Neural cell (in vitro differentiated cells): ENCODE measurements at regions not wholly inside any gene's neighbourhood (a gene's known extent, or its start where the extent isn't known, plus 50 kb on each side); places are given as distances from the start of the nearest gene placed in this dataset.

Source experiments
- H2AFZ ChIP-seq: fragments of 200-600, 300-800 bp; sonication (generic), shearing (Covaris generic); 2 replicates; pipeline ENCODE4 v1.6.0; 2014; ENCODE audit warnings: low read depth, mild to moderate bottlenecking, antibody characterized with exemption, low read length, moderate library complexity
- H3F3A ChIP-seq: fragments of 200-600 bp; shearing (Covaris generic); 2 replicates; pipeline ENCODE4 v1.6.1; 2016; ENCODE audit warnings: mild to moderate bottlenecking, moderate library complexity, mixed read lengths, antibody characterized with exemption, low read length; ENCODE audit not compliant: insufficient read depth, poor library complexity, severe bottlenecking
- H3K27ac ChIP-seq: fragments of 200-600, 300-800 bp; sonication (generic), shearing (Covaris generic); 2 replicates; pipeline ENCODE4 v1.5.1; 2014; ENCODE audit warnings: mild to moderate bottlenecking, low read length, moderate library complexity
- H3K27me3 ChIP-seq: fragments of 300-800, 200-600 bp; sonication (generic), shearing (Covaris generic); 2 replicates; pipeline ENCODE4 v1.6.0; 2014; ENCODE audit warnings: mild to moderate bottlenecking, low read depth, low read length, moderate library complexity; ENCODE audit not compliant: insufficient read depth
- H3K36me3 ChIP-seq: fragments of 300-800, 200-600 bp; sonication (generic), shearing (Covaris generic); 2 replicates; pipeline ENCODE4 v1.5.1; 2014; ENCODE audit warnings: mild to moderate bottlenecking, antibody characterized with exemption, low read length, moderate library complexity; ENCODE audit not compliant: insufficient read depth
- H3K4me2 ChIP-seq: fragments of 300-800, 200-600 bp; sonication (generic), shearing (Covaris generic); 2 replicates; pipeline ENCODE4 v1.6.0; 2014; ENCODE audit warnings: mild to moderate bottlenecking, low read length
- H3K4me3 ChIP-seq: fragments of 300-800, 200-600 bp; sonication (generic), shearing (Covaris generic); 2 replicates; pipeline ENCODE4 v1.5.1; 2014; ENCODE audit warnings: mild to moderate bottlenecking, low read length, moderate library complexity
- H3K79me2 ChIP-seq: fragments of 200-600 bp; shearing (Covaris generic); replicated peaks from 2 replicates; pipeline ENCODE4 v1.6.0; 2014; ENCODE audit warnings: mild to moderate bottlenecking, low read length, moderate library complexity; ENCODE audit not compliant: insufficient read depth
- H3K9ac ChIP-seq: fragments of 300-800, 200-600 bp; sonication (generic), shearing (Covaris generic); 2 replicates; pipeline ENCODE4 v1.6.1; 2016; ENCODE audit warnings: mild to moderate bottlenecking, low read length, mixed read lengths
- H3K9me2 ChIP-seq: fragments of 200-600 bp; shearing (Covaris generic); 2 replicates; pipeline ENCODE4 v1.6.1; 2016; ENCODE audit warnings: mild to moderate bottlenecking, low read length, mixed read lengths; ENCODE audit not compliant: insufficient read depth
- H3K9me3 ChIP-seq: fragments of 200-600, 300-800 bp; sonication (generic), shearing (Covaris generic); 2 replicates; pipeline ENCODE4 v1.6.1; 2016; ENCODE audit warnings: mild to moderate bottlenecking, mixed run types, low read length, moderate library complexity, mixed read lengths
- H4K20me1 ChIP-seq: fragments of 200-600 bp; shearing (Covaris generic); 2 replicates; pipeline ENCODE4 v1.6.1; 2016; ENCODE audit warnings: mild to moderate bottlenecking, mixed run types; ENCODE audit not compliant: insufficient read depth
- EP300 ChIP-seq: fragments of 450-650 bp; conservative IDR thresholded peaks from 2 replicates; pipeline ENCODE4 v1.6.1; 2014; ENCODE audit warnings: antibody characterized with exemption, mild to moderate bottlenecking, moderate library complexity; ENCODE audit not compliant: poor library complexity, severe bottlenecking
- EZH2 ChIP-seq: fragments of 200-600, 300-800 bp; shearing (Covaris generic), sonication (generic); IDR thresholded peaks from 2 replicates; pipeline ENCODE4 v1.6.1; 2014; ENCODE audit warnings: antibody characterized with exemption, low read length, borderline replicate concordance, mild to moderate bottlenecking; ENCODE audit not compliant: insufficient read depth, poor library complexity, severe bottlenecking
- MXI1 ChIP-seq: fragments of 450-650 bp; conservative IDR thresholded peaks from 2 replicates; pipeline ENCODE4 v1.6.1; 2014; ENCODE audit warnings: antibody characterized with exemption, mild to moderate bottlenecking; ENCODE audit not compliant: poor library complexity, severe bottlenecking
- POLR2AphosphoS5 ChIP-seq: IDR thresholded peaks from 2 replicates; pipeline ENCODE4 v1.6.1; 2012
- RAD21 ChIP-seq: fragments of 450-650 bp; conservative IDR thresholded peaks from 2 replicates; pipeline ENCODE4 v1.6.1; 2014; ENCODE audit warnings: antibody characterized with exemption, mild to moderate bottlenecking, moderate library complexity
- SMC3 ChIP-seq: fragments of 450-650 bp; conservative IDR thresholded peaks from 2 replicates; pipeline ENCODE4 v1.6.1; 2014; ENCODE audit warnings: antibody characterized with exemption, mild to moderate bottlenecking, moderate library complexity; ENCODE audit not compliant: poor library complexity
- TAF1 ChIP-seq: IDR thresholded peaks from 2 replicates; pipeline ENCODE4 v1.6.1; 2012; ENCODE audit warnings: low read depth
- TF ChIP-seq, protein P1 (sequence below): fragments of 450-650 bp; IDR thresholded peaks from 2 replicates; pipeline ENCODE4 v1.5.1; 2014; ENCODE audit warnings: antibody characterized with exemption, mild to moderate bottlenecking, moderate library complexity; ENCODE audit not compliant: poor library complexity, severe bottlenecking
- TF ChIP-seq, protein P2 (sequence below): IDR thresholded peaks from 2 replicates; pipeline ENCODE4 v1.6.1; 2012; ENCODE audit warnings: borderline replicate concordance

DNA sequence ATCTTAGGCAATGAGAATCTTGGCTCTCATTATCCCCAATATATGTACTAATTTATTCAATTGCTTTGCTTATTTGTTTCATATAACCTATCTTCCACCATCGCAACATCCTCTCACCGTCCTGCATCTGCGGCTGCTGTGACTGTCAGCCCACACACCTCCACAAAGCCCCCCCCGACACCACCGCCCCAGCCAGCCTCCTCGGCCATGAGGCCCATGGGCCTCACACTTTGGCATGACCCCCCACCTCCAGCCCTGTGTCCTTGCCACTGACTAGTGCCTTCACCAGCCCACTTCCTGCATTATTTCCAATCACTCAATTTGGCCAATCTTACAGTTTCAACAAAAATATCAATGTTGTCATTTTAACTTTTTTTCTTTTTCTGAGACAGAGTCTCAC lies 60.7 kb upstream of the TOX2 start:
- Histone ChIP-seq H3F3A (no peaks in the 10 kb centered on the region), H3K9me2 (no peaks in the 10 kb centered on the region), H4K20me1 (no peaks in the 10 kb centered on the region), H3K36me3 (no peaks in the 10 kb centered on the region), H3K79me2 (no peaks in the 10 kb centered on the region), H3K4me2 (no peak overlapping the region), H3K4me3 (no peak overlapping the region), H3K27ac (no peak overlapping the region), H3K9ac (no peak overlapping the region), H3K27me3 (no peaks in the 10 kb centered on the region), H3K9me3 (no peaks in the 10 kb centered on the region), H2AFZ (no peak overlapping the region)
- TF ChIP-seq SMC3 (no peak), EZH2 (no peak), TAF1 (no peak)

DNA sequence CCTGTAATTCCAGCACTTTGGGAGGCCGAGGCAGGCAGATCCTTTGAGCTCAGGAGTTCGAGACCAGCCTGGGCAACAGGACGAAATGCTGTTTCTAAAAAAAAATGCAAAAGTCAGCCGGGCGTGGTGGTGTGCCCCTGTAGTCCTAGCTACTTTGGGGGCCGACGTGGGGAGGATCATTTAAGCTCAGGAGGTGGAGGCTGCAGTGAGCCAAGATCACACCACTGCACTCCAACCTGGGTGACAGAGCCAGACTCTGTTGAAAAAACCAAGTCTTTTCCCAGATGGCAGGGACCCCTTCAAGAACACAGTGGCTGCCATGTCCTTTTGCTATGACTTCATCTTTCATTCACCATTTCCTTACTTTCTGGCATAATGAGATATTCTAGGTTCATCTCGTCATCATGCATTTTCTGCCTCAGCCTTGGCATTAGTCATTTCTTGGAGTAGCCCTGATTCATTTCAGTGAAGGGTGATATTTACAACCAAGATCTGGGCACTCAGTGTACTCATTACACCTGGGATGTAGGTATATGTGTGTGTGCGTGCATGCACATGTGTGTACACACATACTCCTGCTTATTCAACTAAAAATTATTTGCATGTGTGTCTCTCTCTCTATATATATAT lies 61.4 kb upstream of the TOX2 start:
- no peaks in the 10 kb centered on the region for H3K9me3 ChIP-seq
- TF ChIP-seq EP300 = no peak
- no peaks in the 10 kb centered on the region for H3K36me3 ChIP-seq
- H2AFZ ChIP-seq = no peak overlapping the region
- H3K79me2 ChIP-seq = no peaks in the 10 kb centered on the region
- H3F3A ChIP-seq = no peaks in the 10 kb centered on the region
- no peak overlapping the region for H3K4me2 ChIP-seq
- no peaks in the 10 kb centered on the region for H3K9me2 ChIP-seq
- H3K27me3 ChIP-seq = no peaks in the 10 kb centered on the region
- H3K27ac ChIP-seq = no peak overlapping the region
- H3K4me3 ChIP-seq = no peak overlapping the region
- H3K9ac ChIP-seq = no peak overlapping the region
- H4K20me1 ChIP-seq = no peaks in the 10 kb centered on the region

DNA sequence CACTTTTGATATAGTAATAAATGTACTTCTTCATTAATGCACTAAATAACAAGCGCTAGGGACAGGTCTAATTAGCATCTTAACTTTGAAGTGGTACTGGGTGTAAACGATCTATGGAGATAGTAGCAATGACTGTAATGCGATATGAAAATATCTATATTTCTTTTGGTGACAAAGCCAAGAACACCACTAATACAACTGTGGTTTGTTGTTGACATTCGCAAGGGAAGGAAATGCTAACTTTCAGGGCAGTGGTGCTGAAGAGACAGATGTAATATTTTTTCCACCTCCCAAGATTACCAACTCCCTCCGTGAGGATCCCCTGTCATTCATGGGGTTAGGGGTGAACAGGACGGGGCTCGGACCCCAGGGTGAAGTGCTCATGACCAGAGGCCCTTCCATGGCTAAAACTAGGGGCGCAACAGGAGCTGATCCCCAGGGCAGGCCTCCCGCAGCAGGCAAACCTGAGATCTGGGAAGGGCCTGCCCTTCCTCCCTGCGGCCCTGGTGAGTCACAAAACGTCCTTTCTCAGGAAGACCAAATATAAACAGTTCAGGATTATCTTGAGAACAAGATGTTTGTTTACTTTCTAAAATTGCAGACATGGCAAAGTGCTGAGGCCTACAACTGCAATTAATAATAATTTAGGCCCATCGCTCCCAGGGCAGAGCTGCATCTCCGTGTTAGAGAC lies 65.0 kb upstream of the TOX2 start:
- no peaks in the 10 kb centered on the region for H3K36me3 ChIP-seq
- H4K20me1 ChIP-seq = no peaks in the 10 kb centered on the region
- H3K27me3 ChIP-seq = no peaks in the 10 kb centered on the region
- H3K9me3 ChIP-seq = no peaks in the 10 kb centered on the region
- no peak overlapping the region for H3K9ac ChIP-seq
- no peaks in the 10 kb centered on the region for H3K9me2 ChIP-seq
- H3F3A ChIP-seq = no peaks in the 10 kb centered on the region
- no peaks in the 10 kb centered on the region for H3K79me2 ChIP-seq
- no peak overlapping the region for H3K4me3 ChIP-seq
- no peak overlapping the region for H3K27ac ChIP-seq
- TF ChIP-seq TAF1 = no peak
- TF ChIP-seq SMC3 = no peak
- TF ChIP-seq, protein P1, sequence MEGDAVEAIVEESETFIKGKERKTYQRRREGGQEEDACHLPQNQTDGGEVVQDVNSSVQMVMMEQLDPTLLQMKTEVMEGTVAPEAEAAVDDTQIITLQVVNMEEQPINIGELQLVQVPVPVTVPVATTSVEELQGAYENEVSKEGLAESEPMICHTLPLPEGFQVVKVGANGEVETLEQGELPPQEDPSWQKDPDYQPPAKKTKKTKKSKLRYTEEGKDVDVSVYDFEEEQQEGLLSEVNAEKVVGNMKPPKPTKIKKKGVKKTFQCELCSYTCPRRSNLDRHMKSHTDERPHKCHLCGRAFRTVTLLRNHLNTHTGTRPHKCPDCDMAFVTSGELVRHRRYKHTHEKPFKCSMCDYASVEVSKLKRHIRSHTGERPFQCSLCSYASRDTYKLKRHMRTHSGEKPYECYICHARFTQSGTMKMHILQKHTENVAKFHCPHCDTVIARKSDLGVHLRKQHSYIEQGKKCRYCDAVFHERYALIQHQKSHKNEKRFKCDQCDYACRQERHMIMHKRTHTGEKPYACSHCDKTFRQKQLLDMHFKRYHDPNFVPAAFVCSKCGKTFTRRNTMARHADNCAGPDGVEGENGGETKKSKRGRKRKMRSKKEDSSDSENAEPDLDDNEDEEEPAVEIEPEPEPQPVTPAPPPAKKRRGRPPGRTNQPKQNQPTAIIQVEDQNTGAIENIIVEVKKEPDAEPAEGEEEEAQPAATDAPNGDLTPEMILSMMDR = no peak
- TF ChIP-seq, protein P2, sequence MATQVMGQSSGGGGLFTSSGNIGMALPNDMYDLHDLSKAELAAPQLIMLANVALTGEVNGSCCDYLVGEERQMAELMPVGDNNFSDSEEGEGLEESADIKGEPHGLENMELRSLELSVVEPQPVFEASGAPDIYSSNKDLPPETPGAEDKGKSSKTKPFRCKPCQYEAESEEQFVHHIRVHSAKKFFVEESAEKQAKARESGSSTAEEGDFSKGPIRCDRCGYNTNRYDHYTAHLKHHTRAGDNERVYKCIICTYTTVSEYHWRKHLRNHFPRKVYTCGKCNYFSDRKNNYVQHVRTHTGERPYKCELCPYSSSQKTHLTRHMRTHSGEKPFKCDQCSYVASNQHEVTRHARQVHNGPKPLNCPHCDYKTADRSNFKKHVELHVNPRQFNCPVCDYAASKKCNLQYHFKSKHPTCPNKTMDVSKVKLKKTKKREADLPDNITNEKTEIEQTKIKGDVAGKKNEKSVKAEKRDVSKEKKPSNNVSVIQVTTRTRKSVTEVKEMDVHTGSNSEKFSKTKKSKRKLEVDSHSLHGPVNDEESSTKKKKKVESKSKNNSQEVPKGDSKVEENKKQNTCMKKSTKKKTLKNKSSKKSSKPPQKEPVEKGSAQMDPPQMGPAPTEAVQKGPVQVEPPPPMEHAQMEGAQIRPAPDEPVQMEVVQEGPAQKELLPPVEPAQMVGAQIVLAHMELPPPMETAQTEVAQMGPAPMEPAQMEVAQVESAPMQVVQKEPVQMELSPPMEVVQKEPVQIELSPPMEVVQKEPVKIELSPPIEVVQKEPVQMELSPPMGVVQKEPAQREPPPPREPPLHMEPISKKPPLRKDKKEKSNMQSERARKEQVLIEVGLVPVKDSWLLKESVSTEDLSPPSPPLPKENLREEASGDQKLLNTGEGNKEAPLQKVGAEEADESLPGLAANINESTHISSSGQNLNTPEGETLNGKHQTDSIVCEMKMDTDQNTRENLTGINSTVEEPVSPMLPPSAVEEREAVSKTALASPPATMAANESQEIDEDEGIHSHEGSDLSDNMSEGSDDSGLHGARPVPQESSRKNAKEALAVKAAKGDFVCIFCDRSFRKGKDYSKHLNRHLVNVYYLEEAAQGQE = no peak
- no peak for TF ChIP-seq MXI1
- TF ChIP-seq EZH2 = no peak
- TF ChIP-seq EP300 = no peak
- TF ChIP-seq POLR2AphosphoS5 = no peak
- TF ChIP-seq RAD21 = no peak
- H3K4me2 ChIP-seq = no peak overlapping the region
- no peak overlapping the region for H2AFZ ChIP-seq
